Stimulated activated CD4-positive, alpha-beta T cell treated with anti-CD3 and anti-CD28 coated beads, TNF-alpha, amount 100 ng/mL, for 24 hours (primary cell): ENCODE measurements at regions not wholly inside any gene's neighbourhood (a gene's known extent, or its start where the extent isn't known, plus 50 kb on each side); places are given as distances from the start of the nearest gene placed in this dataset.

Experiments used
- DNase-seq, 3 experiments: peaks; one replicate each; pipeline ENCODE4 v3.0.0-alpha.2; 2020; ENCODE audit warnings: low read depth in 3 of 3

DNA sequence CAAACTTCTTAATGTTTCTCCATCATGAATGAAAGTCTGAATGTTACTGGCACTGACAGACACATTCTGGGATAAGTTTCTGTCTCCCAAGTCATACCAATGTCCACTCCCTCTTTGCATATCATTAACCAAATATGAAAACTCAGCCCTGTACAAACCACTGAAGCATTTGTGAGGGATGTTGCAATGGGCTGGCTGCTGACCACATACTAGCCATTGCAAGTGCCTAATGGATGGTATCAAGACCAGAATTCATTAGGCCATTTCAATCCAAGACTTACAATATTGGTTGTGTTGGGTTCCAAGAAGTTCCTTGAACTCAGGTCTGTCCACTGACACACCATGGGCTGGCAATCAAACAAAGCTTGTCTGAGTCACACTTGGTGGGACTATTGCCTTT is 73.8 kb downstream of the CBLN2 start:
- no peak for DNase-seq

DNA sequence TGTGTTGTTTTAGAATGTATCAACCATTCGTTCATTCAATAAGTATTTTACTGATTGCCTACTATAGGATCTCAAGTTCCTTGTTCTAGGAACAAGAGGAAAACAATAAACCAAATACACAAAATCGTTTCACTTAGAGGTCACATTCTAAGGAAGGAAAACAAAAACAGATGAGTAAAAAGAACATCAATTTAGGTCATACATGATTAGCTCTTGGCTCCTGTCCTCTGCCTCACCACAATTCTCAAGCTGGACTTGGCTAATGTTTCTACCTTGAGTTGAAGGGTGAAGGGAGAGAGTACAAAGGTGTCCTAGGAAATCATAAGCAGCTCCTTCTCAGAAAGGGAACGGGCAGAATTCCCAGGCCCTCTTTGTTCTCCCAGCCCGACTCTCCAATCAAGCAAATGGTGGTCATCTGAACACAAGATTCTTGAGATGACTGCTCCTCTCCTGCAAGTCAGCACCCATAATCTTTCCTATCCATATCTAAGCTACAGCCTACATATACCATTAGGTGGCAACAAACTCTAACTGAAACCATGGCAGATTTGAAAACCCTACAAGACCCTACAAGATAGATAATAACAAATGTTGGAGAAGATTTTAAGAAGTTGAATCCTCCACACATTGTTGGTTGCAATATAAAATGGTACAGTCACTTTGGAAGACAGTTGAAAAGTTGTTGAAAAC is 76.0 kb downstream of the CBLN2 start:
- no peak for DNase-seq

DNA sequence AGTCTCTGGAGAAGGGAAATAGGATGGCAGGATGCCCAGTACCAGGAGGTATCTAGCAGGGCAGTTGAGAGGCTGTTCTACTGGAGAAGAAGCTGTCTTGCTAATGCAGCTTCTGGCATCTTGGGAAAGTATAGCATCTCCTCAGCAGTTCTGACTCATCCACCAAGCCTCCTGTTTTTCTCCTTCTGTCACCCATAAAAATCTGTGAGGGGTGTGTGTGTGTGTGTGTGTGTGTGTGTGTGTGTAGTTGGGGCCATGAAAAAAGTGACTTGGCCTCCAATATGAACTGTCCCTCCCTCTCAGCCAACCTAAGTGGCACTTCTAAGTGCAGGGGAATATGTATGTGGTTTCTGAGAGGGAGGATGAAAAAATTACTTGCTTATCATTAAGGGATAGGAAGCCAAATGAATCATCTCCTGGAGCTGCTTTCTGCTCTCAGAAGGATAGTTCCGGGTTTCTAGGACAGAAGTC is 83.9 kb downstream of the CBLN2 start:
- DNase-seq, result no peak

DNA sequence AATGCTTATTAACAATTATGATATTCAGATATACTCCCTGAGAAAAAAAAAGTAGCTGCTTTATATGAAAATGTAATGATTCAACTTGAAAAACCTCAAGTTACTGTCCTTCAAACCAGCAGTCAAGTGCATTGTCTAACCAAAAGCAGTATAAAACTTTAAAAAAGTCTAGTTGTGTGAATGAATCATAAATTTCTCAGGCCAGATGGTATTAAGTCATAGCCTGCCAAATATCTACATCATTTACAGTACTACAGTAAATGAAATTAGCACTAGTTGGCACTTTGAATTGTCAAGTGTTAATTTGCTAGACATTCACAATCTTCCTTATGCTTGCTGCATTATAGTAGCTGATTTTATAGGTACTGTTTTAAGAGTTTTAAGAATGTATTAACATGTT is 85.9 kb downstream of the CBLN2 start:
- no peak for DNase-seq

DNA sequence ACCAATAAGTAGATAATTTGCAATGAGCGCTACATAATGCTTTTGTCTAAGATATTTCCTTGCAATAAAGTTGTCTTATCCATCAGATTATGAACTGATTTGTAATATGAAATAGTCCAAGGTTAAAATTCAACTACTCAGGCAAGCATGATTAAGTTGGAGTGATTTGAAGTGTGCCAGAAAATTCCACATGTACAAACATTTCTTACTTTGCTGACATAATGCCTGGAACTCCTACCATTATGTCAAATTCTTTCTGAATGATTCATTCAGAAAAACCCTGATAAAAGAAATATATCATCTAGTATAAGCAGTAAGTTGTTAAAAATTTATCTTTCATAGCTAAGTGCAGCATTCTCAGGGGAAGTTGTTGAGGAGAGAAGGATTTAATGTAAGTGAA is 87.3 kb downstream of the CBLN2 start:
- no peak for DNase-seq

DNA sequence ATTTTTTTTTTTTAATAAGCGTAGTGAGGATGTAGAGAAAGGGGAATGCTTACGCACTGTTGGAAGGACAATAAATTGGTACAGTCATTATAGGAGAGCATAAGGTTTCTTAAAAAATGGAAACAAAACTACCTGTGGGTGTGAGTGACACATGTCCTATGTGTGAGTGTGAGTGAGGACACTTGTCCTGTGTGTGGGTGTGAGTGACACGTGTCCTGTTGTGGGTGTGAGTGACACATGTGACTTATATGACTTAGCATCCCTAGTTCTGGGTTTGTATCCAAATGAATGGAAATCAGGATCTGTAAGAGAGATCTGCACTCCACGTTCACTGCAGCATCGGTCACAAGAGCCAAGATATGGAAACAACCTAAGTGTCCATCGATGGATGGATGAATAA is 91.8 kb downstream of the CBLN2 start:
- no peak for DNase-seq

DNA sequence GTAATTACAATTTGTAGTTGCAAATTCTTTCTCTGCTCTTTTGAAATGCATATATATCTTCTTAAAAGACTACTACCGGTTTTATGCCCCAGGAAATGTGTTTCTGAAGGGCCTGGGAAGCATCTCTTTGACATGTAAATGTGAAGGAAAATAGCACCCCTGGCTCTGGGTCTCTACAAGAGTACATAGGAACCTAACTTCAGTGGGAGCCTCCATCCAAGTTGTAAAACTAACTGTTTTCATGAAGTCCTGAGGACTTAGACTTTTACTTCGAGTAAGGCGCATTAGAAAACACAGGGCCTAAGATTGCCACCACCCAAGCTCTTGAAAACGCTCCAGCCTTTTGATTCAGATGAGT is 99.4 kb downstream of the CBLN2 start:
- DNase-seq, result no peak

DNA sequence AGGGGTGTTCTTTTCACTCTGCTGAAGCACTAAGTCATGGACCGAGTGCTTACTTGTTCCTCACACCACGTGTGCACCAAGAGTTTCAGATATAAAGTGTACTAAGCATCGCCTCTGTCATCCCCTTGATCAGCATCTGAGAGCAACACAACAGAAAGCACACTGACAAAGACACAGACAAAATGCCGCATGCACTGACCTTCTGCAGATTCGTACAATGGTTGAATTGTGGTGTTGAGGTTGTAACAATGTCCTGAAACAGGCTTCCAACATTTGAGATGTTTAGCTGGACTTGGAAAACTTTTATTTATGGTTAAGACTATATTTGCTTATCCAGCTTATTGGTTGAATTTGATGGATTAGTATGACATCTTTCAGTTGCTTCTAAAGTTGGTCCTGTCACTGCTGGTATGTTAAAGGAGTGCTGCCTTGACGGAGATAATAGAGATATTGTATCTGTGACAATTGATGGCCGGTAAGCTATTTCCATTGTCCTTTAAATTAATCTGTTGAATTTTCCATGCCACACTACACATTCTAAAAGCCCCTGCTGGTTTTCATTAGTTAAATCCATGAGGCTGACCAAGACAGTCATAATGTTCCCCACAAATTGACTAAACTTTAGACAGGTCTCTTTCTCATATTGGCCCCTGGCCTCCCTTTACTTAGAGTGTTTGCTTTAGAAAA is 99.9 kb downstream of the CBLN2 start:
- no peak for DNase-seq

DNA sequence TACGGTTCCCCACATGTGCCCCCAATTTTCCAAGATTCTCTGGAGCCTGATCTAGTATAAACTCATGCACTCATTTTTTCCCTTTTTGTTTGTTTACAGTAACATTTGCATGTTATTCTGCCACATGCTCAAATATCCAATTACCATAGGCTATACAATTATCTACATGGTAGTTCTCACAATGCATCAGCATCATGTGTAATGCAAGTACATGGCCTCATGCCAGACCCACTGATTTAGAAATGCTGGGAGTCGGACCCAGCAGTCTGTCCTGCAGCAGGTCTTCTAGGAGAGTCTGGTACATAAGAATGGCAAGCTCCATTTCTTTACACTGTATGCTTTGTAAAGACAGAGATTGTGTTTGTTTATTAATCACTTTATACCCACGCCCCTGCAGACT is 107.7 kb downstream of the CBLN2 start:
- DNase-seq, result no peak

DNA sequence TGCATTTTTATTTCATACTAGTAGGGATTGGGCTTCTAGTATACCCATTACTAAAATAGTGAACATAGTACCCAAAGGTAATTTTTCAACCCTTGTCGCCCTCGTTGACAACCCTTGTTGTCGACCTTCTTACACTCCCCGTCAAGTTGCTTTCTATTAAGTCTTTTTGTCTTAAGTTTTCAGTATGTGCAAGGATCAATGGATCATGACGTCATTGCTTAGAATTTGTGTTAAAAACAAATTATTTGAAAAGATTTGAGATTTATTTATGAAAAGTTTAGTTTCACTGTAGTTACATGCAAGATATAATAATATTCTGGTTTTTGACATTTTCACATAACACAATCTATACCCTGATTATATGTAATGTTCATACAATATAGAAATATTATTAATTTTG is 110.4 kb downstream of the CBLN2 start:
- DNase-seq, result no peak

DNA sequence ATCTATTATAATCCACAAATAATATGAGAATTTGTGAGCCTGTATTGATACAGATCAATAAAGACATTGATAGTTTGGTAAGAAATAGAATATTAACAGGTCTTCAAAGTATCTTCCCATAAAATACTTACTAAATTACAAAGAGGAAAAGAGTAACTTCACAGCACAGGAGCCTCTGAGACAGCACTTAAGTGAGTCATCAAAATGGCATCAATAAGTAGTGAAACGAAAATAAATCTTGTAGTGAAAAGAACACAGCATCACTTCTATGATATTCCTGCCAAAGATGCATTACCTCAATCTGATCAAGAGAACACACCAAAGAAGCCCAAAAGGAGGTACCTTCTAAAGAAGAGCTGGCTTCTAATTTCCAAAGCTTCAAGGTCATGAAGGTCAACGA is 116.4 kb downstream of the CBLN2 start:
- DNase-seq, result no peak

DNA sequence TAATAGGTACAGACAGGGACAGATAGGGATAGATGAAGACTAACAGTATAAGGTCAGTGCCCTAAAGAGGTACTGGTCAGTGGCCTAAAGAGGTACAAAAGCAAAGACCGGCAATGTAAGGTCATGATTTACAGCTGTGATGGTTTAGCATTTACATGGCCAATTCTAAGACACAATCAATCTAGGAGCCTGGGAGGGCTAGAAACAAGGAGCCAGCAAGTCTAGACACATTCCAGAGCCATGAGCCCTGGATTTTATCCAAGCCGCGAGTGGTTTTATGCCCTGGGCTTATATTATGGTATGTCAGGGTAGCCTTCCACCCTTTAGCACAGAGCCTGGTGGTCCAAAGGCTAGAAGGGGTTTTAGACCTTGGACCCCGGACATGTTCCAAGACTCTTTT is 124.2 kb downstream of the CBLN2 start:
- no peak for DNase-seq

DNA sequence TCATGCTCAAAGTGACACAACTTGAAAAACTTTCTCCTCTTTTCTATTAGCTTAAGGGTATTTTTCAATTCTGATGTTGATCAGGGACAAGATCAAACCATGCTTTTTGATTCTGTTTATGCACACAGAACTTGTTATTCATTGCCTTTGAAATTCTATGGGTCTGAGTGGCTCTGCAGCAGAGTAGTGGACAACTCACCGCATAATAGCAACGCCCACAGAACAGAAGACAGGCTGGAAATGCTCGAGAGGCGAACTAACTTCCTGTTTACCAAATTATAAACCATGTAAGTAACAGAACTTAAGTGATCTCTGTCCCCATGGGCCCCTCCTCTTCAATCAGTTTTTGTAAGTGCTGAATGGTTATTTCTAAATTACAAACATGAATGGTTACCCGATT is 131.2 kb downstream of the CBLN2 start:
- DNase-seq, result no peak

DNA sequence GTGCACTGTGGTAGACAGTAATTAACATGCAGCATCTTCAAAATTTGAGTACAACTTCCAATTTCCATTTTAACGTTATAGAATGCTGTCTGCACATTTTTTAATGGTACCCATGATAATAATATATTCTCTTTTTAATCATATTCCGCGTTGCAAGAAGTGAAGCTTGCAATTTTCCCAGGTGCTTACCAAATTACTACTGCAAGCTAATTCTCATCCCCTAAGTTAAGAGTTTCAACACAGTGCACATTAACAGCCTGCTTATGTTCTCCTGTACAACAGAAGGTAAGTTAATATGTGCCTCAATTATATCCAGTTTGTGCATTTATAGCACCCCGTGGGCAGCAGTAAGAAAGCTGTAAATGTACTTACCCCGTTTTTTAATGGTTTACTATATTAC is 132.9 kb downstream of the CBLN2 start:
- DNase-seq, result no peak

DNA sequence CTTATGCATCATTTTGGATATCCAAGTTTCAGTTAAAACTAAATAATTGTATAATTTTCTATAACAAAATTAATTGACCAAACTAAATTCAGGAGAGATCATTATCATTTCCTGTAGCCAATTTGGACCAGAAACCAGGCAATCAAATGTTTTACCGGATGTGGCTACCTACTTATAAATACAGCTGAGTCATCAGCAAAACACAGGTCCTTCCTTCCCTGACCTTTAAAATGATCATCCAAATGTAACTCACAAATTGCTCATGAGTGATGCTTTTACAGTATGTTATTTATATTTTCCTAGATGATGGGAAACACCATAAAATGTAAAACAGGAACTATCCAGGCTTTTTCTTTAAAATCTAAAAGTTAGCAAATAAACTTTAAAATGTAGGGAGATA is 133.7 kb downstream of the CBLN2 start:
- DNase-seq, result no peak

DNA sequence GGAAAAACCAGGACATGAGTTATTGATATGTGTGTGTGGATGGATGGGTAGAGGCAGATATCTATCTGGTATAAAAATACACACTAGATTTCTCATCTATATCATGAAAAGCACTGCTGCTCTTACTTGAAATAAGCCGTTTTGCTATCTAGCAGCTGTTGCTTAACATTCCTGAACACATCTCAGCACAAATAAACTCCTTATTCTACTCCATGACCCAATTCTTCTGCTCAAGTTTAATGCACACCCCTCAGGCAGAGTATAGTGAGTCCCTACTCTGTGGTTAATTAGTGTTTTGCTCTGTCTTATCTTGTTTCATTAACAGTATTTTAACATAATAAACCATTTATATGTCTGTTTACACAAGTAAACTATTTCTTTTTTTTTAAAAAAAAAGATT is 134.2 kb downstream of the CBLN2 start:
- DNase-seq, result no peak

DNA sequence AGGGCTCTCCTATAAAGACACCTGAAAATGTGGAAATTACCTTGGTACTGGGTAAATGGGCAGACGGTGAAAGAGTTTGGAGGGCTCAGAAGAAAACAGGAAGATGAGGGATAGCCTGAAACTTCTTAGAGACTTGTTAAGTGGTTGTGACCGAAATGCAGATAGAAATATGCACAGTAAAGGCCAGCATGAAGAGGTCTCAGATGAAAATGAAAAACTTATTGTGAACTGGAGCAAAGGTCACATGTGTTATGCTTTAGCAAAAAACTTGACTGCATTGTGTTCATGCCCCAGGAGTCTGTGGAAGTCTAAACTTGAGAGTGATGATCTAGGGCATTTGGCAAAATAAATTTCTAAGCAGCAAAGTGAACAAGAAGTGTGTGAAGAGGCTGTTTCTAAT is 137.1 kb downstream of the CBLN2 start:
- no peak for DNase-seq

DNA sequence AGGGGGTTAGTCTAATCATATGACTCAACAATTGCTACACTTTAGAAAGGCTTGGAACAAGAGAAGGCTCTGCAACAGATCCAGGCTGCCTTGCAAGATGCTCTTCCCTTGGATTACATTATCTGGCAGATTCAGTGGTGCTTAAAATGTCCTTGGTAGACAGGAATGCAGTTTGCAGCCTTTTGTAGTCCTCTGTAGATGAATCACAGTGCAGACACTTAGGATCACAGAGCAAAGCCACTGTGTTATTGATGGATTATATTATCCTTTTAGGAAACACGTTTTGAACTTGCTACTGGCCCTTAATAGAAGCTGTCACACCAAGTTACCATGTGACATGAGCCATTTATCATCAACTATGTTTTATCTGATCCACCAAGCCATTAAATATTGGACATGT is 152.2 kb downstream of the CBLN2 start:
- no peak for DNase-seq

DNA sequence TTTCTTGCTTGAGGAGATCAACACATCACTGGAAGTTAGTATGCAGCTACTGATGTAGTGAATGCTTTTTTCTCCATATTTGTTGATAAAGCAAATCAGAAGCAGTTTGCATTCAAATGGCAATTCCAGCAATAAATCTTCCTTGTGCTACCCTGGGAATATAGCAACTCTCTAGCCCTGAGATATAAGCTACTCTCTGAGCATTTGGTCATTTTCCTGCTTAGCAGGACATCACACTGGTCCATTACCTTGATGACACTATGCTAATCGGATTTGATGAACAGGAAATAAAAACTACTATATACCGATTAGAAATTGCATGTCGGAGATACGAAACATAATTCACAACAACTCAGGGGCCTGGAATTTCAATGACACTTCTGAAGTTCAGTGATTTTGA is 152.7 kb downstream of the CBLN2 start:
- DNase-seq, result no peak

DNA sequence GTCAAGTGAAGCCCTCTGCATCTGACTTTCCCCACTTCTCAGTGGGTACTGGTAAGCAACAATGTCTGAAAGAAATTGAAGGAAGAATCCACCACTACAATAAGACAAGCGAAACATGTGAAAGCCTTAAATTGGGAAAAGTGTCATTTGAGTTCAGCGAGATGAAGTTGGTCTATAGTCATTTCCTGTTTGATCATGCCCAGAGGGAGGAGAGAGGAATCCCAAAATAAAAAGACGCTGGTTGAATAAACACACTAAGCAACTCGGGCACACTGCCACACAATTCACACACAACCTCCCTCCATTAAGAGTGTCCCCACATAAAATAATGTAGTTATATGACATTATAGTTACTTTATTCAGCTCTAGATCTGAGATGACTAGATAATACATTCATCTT is 166.1 kb downstream of the CBLN2 start:
- no peak for DNase-seq

DNA sequence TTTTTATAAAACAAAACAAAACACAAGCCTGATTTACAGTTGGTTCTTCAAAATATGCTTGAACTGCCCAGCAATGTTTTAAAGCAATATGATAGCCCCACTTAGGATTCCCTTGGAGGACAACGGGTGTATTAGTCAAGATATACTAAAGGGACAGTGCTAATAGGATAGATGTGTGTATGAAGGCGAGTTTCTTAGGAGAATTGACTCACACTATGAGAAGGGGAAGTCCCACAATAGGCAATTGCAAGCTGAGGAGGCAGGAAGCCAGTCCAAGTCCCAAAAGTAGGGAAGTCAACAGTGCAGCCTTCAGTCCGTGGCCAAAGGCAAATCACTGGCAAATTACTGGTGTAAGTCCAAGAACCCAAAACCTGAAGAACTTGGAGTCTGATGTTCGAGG is 167.9 kb downstream of the CBLN2 start:
- no peak for DNase-seq

DNA sequence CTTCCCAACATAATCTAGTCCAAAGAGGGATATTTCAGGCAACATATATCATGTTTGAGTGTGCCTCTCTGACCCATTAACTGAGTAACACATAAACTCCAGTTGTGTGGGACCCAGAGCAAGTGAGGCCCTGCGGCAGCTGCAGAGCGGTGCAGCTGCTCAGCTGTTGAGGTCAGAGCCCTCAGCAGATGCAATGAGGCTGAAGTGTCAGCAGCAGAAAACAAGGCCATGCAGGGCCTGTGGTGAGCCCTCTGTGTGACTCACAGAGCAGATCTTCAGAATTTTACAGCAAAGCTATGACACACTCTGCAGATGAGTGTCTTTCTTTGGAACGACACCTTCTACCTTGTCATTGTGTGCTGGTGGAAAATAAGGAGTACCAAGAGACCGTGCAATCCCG is 168.5 kb downstream of the CBLN2 start:
- no peak for DNase-seq

DNA sequence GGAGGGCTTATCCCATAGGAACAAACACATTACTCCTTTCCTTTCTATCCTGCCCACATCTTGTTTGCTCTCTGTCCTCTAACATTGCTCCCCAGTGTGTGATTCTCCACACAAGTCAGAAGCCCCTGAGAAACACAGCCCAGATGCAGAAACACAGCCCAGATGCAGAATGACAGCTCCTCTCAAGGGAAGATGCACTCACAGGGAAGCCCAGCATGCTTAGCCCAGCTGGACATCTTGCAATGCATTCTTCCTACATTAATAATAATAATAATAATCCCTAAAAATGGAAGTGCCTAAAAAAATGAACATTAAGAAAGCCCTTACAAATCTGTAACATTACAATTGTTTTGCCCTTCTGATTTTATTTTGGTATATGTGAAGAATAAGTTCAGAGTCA is 172.1 kb downstream of the CBLN2 start:
- no peak for DNase-seq

DNA sequence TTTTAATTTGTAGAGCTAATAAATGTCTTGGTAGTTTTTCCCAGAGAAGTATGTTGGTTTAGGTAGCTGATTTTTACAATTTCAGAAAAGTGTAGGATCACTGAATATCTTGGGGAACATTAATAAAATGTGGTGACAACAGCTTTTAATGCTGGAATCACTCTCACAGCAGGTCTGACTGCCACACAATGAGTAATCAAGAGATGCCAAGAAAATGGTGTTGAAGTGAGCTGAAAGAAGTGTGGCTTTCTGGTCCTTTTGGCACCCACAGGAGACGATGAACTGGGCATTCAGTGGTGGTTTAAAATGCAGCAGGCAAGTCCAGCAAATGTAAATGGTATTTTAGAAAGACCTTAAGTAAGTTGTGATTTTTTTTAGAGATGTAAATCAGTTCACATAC is 175.8 kb downstream of the CBLN2 start:
- no peak for DNase-seq
